A549 (cell line): ENCODE measurements at regions not wholly inside any gene's neighbourhood (a gene's known extent, or its start where the extent isn't known, plus 50 kb on each side); places are given as distances from the start of the nearest gene placed in this dataset.

Source experiments
- KDM1A ChIP-seq: fragments of 200-600 bp; sonication (generic); IDR thresholded peaks from 2 replicates; pipeline ENCODE4 v1.6.1; 2016; ENCODE audit warnings: low read depth, mild to moderate bottlenecking
- TF ChIP-seq, protein P1 (sequence below): fragments of >200 bp; sonication (Bioruptor Twin); formaldehyde crosslinking; IDR thresholded peaks from 3 replicates; pipeline ENCODE4 v1.5.1; 2016

GRCh38 chr7:67907792-67908191, 911.2 kb downstream of the TYW1 start:
- TF ChIP-seq, protein P1, sequence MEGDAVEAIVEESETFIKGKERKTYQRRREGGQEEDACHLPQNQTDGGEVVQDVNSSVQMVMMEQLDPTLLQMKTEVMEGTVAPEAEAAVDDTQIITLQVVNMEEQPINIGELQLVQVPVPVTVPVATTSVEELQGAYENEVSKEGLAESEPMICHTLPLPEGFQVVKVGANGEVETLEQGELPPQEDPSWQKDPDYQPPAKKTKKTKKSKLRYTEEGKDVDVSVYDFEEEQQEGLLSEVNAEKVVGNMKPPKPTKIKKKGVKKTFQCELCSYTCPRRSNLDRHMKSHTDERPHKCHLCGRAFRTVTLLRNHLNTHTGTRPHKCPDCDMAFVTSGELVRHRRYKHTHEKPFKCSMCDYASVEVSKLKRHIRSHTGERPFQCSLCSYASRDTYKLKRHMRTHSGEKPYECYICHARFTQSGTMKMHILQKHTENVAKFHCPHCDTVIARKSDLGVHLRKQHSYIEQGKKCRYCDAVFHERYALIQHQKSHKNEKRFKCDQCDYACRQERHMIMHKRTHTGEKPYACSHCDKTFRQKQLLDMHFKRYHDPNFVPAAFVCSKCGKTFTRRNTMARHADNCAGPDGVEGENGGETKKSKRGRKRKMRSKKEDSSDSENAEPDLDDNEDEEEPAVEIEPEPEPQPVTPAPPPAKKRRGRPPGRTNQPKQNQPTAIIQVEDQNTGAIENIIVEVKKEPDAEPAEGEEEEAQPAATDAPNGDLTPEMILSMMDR, result no peak
- no peak for TF ChIP-seq KDM1A
